ENCODE measurements at regions not wholly inside any gene's neighbourhood (a gene's known extent, or its start where the extent isn't known, plus 50 kb on each side); places are given as distances from the start of the nearest gene placed in this dataset.

- no peak for TF ChIP-seq ZNF567 (CRISPR knock-in tag; IDR thresholded peaks at IDR 0.05; ENCODE audit: borderline replicate concordance)
- TF ChIP-seq, protein P1, sequence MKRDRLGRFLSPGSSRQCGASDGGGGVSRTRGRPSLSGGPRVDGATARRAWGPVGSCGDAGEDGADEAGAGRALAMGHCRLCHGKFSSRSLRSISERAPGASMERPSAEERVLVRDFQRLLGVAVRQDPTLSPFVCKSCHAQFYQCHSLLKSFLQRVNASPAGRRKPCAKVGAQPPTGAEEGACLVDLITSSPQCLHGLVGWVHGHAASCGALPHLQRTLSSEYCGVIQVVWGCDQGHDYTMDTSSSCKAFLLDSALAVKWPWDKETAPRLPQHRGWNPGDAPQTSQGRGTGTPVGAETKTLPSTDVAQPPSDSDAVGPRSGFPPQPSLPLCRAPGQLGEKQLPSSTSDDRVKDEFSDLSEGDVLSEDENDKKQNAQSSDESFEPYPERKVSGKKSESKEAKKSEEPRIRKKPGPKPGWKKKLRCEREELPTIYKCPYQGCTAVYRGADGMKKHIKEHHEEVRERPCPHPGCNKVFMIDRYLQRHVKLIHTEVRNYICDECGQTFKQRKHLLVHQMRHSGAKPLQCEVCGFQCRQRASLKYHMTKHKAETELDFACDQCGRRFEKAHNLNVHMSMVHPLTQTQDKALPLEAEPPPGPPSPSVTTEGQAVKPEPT (CRISPR knock-in tag; IDR thresholded peaks at IDR 0.05; ENCODE audit: low read depth) = no peak
- no peak for TF ChIP-seq NCOA1 (CRISPR knock-in tag; IDR thresholded peaks at IDR 0.05)
Observed at GRCh38 chr13:48175185-48175584, 57.8 kb upstream of the ITM2B start (continued).

DNA sequence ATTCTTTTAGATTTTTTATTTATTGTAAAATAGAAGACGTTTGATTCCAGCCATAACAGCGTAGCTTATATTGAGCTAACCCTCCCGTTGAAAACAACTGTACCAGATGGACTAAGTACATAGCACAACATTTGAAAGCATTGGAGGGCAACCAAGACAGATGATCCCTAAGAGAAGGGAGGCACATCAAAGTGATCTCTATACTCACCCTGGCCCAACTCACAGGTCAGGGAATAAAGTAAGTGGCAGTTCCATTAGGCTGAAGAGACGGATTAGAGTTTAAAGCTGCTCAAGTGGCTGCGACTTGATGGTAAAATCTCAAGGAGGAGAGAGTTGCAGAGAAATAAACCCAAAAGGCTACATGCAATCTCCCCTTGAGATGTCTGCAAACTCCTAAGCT, 65.1 kb upstream of the ITM2B start:
- POLR2A ChIA-PET = no interaction called here
- in situ Hi-C loops (cut with HindIII; ENCODE audit: extremely low pct_ligation_motif_present, low pct_unique_long_range_greater_than_20kb) = no loop called here
- no peak for FAIRE-seq
- TF ChIP-seq ZNF816 (CRISPR knock-in tag; IDR thresholded peaks at IDR 0.05; ENCODE audit: borderline replicate concordance) = no peak
- TF ChIP-seq ZKSCAN8 (CRISPR knock-in tag; IDR thresholded peaks at IDR 0.05; ENCODE audit: borderline replicate concordance) = no peak
- no peak for TF ChIP-seq GFI1 (CRISPR knock-in tag; IDR thresholded peaks at IDR 0.05; ENCODE audit: borderline replicate concordance)
- TF ChIP-seq ELF4 (CRISPR knock-in tag; IDR thresholded peaks at IDR 0.05; ENCODE audit: borderline replicate concordance) = no peak
- TF ChIP-seq POLR2G (IDR thresholded peaks at IDR 0.05; ENCODE audit: low read depth, low read length) = no peak
- no peak for TF ChIP-seq AHDC1 (CRISPR knock-in tag; IDR thresholded peaks at IDR 0.05; ENCODE audit: borderline replicate concordance)
- TF ChIP-seq TCF12 (IDR thresholded peaks at IDR 0.05) = no peak
- no peak for TF ChIP-seq TCF12 (CRISPR knock-in tag; IDR thresholded peaks at IDR 0.05)
- TF ChIP-seq, protein P2, sequence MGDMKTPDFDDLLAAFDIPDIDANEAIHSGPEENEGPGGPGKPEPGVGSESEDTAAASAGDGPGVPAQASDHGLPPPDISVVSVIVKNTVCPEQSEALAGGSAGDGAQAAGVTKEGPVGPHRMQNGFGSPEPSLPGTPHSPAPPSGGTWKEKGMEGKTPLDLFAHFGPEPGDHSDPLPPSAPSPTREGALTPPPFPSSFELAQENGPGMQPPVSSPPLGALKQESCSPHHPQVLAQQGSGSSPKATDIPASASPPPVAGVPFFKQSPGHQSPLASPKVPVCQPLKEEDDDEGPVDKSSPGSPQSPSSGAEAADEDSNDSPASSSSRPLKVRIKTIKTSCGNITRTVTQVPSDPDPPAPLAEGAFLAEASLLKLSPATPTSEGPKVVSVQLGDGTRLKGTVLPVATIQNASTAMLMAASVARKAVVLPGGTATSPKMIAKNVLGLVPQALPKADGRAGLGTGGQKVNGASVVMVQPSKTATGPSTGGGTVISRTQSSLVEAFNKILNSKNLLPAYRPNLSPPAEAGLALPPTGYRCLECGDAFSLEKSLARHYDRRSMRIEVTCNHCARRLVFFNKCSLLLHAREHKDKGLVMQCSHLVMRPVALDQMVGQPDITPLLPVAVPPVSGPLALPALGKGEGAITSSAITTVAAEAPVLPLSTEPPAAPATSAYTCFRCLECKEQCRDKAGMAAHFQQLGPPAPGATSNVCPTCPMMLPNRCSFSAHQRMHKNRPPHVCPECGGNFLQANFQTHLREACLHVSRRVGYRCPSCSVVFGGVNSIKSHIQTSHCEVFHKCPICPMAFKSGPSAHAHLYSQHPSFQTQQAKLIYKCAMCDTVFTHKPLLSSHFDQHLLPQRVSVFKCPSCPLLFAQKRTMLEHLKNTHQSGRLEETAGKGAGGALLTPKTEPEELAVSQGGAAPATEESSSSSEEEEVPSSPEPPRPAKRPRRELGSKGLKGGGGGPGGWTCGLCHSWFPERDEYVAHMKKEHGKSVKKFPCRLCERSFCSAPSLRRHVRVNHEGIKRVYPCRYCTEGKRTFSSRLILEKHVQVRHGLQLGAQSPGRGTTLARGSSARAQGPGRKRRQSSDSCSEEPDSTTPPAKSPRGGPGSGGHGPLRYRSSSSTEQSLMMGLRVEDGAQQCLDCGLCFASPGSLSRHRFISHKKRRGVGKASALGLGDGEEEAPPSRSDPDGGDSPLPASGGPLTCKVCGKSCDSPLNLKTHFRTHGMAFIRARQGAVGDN (CRISPR knock-in tag; IDR thresholded peaks at IDR 0.05) = no peak
- TF ChIP-seq KAT8 (CRISPR knock-in tag; IDR thresholded peaks at IDR 0.05) = no peak

More for the DNA sequence above, 65.1 kb upstream of the ITM2B start:
- H3K27me3 ChIP-seq (ENCODE audit: control insufficient read depth in 1 of 2, insufficient read depth in 2 of 2, low read length in 2 of 2) = no peaks in the 10 kb centered on the region
- intact Hi-C loops (cut with micrococcal nuclease; ENCODE audit: unreplicated experiment) = no loop called here
- DNase-seq (ENCODE audit: low spot score) = no peak
- H2AFZ ChIP-seq (ENCODE audit: low read length) = no peak overlapping the region
- no peaks in the 10 kb centered on the region for H3K9me3 ChIP-seq (ENCODE audit: low read length)
- no peak overlapping the region for H3K9ac ChIP-seq (ENCODE audit: insufficient read depth, low read depth, low read length)
- no peaks in the 10 kb centered on the region for H4K20me1 ChIP-seq (ENCODE audit: insufficient read depth, low read length)
- H3K79me2 ChIP-seq (ENCODE audit: insufficient read depth, low read length) = no peaks in the 10 kb centered on the region
- no peak overlapping the region for H3K4me2 ChIP-seq (ENCODE audit: low read depth, low read length)
- no peak overlapping the region for H3K27ac ChIP-seq (ENCODE audit: extremely low read length, insufficient read depth, low read length)
- H3K36me3 ChIP-seq (replicated peaks in 1 of 2; ENCODE audit: control insufficient read depth in 1 of 2, insufficient read depth in 2 of 2, low read length in 2 of 2) = no peaks in the 10 kb centered on the region
- no peaks in the 10 kb centered on the region for H3K4me1 ChIP-seq (ENCODE audit: insufficient read depth, low read length)
- ATAC-seq = no peak
- WGBS (ENCODE audit: low lambda C conversion rate) = 21% methylated on average over 5 of the region's 5 CpGs
- no peak overlapping the region for H3K4me3 ChIP-seq (replicated peaks in 1 of 3; ENCODE audit: insufficient read depth in 1 of 3, low read depth in 2 of 3, low read length in 3 of 3)
- no TSS peak for BruUV-seq (replicated peaks)
- CTCF ChIA-PET (ENCODE audit: low intra/inter-chr PET ratio, low total read pairs) = no interaction called here

Data from HepG2 (cell line).